ENCODE measurements at regions not wholly inside any gene's neighbourhood (a gene's known extent, or its start where the extent isn't known, plus 50 kb on each side); places are given as distances from the start of the nearest gene placed in this dataset.

GRCh38 chr5:4180703-4181102 lies 585.1 kb downstream of the IRX1 start:
- no peaks in the 10 kb centered on the region for H3F3A ChIP-seq (replicated peaks; ENCODE audit: low read depth)
- Mint-ChIP-seq H3K4me3 (no peak overlapping the region), H3K36me3 (ENCODE audit: low read depth) (peaks cover 7% of the 10 kb centered on the region; the same call in 2 of the 3 replicates), H3K9me3 (peaks cover 32% of the 10 kb centered on the region), H3K27ac (no peak overlapping the region), H3K27me3 (ENCODE audit: insufficient read depth, low read depth, poor library complexity) (no peaks in the 10 kb centered on the region), H3K4me1 (no peaks in the 10 kb centered on the region)
- H3K4me3 ChIP-seq: no peak overlapping the region
- H3K27me3 ChIP-seq (ENCODE audit: insufficient read depth): no peaks in the 10 kb centered on the region
- H4K20me1 ChIP-seq (replicated peaks; ENCODE audit: insufficient read depth): no peaks in the 10 kb centered on the region
- H2AFZ ChIP-seq: no peak overlapping the region
- no peak for DNase-seq (ENCODE audit: low spot score)
- no peak for ATAC-seq
- H3K4me2 ChIP-seq: no peak overlapping the region
- H3K4me1 ChIP-seq (ENCODE audit: insufficient read depth): no peaks in the 10 kb centered on the region
- H3K9me2 ChIP-seq (ENCODE audit: insufficient read depth): peaks cover 2% of the 10 kb centered on the region; the same call in 1 of the 2 replicates
- H3K36me3 ChIP-seq (ENCODE audit: insufficient read depth): no peaks in the 10 kb centered on the region
- H3K79me2 ChIP-seq (replicated peaks; ENCODE audit: insufficient read depth): no peaks in the 10 kb centered on the region
- H3K27ac ChIP-seq (ENCODE audit: low read depth): no peak overlapping the region
- TF ChIP-seq ETS1 (IDR thresholded peaks at IDR 0.05) (no peak), NANOG (IDR thresholded peaks at IDR 0.05; ENCODE audit: borderline replicate concordance) (no peak), ZNF114 (CRISPR knock-in tag; IDR thresholded peaks at IDR 0.05) (no peak), JUNB (IDR thresholded peaks at IDR 0.05; ENCODE audit: unreplicated experiment) (no peak)
- TF ChIP-seq, protein P1, sequence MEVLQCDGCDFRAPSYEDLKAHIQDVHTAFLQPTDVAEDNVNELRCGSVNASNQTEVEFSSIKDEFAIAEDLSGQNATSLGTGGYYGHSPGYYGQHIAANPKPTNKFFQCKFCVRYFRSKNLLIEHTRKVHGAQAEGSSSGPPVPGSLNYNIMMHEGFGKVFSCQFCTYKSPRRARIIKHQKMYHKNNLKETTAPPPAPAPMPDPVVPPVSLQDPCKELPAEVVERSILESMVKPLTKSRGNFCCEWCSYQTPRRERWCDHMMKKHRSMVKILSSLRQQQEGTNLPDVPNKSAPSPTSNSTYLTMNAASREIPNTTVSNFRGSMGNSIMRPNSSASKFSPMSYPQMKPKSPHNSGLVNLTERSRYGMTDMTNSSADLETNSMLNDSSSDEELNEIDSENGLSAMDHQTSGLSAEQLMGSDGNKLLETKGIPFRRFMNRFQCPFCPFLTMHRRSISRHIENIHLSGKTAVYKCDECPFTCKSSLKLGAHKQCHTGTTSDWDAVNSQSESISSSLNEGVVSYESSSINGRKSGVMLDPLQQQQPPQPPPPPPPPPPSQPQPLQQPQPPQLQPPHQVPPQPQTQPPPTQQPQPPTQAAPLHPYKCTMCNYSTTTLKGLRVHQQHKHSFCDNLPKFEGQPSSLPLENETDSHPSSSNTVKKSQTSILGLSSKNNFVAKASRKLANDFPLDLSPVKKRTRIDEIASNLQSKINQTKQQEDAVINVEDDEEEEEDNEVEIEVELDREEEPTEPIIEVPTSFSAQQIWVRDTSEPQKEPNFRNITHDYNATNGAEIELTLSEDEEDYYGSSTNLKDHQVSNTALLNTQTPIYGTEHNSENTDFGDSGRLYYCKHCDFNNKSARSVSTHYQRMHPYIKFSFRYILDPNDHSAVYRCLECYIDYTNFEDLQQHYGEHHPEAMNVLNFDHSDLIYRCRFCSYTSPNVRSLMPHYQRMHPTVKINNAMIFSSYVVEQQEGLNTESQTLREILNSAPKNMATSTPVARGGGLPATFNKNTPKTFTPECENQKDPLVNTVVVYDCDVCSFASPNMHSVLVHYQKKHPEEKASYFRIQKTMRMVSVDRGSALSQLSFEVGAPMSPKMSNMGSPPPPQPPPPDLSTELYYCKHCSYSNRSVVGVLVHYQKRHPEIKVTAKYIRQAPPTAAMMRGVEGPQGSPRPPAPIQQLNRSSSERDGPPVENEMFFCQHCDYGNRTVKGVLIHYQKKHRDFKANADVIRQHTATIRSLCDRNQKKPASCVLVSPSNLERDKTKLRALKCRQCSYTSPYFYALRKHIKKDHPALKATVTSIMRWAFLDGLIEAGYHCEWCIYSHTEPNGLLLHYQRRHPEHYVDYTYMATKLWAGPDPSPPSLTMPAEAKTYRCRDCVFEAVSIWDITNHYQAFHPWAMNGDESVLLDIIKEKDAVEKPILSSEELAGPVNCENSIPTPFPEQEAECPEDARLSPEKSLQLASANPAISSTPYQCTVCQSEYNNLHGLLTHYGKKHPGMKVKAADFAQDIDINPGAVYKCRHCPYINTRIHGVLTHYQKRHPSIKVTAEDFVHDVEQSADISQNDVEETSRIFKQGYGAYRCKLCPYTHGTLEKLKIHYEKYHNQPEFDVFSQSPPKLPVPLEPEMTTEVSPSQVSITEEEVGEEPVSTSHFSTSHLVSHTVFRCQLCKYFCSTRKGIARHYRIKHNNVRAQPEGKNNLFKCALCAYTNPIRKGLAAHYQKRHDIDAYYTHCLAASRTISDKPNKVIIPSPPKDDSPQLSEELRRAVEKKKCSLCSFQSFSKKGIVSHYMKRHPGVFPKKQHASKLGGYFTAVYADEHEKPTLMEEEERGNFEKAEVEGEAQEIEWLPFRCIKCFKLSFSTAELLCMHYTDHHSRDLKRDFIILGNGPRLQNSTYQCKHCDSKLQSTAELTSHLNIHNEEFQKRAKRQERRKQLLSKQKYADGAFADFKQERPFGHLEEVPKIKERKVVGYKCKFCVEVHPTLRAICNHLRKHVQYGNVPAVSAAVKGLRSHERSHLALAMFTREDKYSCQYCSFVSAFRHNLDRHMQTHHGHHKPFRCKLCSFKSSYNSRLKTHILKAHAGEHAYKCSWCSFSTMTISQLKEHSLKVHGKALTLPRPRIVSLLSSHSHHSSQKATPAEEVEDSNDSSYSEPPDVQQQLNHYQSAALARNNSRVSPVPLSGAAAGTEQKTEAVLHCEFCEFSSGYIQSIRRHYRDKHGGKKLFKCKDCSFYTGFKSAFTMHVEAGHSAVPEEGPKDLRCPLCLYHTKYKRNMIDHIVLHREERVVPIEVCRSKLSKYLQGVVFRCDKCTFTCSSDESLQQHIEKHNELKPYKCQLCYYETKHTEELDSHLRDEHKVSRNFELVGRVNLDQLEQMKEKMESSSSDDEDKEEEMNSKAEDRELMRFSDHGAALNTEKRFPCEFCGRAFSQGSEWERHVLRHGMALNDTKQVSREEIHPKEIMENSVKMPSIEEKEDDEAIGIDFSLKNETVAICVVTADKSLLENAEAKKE (CRISPR knock-in tag; IDR thresholded peaks at IDR 0.05): no peak
- TF ChIP-seq, protein P2, sequence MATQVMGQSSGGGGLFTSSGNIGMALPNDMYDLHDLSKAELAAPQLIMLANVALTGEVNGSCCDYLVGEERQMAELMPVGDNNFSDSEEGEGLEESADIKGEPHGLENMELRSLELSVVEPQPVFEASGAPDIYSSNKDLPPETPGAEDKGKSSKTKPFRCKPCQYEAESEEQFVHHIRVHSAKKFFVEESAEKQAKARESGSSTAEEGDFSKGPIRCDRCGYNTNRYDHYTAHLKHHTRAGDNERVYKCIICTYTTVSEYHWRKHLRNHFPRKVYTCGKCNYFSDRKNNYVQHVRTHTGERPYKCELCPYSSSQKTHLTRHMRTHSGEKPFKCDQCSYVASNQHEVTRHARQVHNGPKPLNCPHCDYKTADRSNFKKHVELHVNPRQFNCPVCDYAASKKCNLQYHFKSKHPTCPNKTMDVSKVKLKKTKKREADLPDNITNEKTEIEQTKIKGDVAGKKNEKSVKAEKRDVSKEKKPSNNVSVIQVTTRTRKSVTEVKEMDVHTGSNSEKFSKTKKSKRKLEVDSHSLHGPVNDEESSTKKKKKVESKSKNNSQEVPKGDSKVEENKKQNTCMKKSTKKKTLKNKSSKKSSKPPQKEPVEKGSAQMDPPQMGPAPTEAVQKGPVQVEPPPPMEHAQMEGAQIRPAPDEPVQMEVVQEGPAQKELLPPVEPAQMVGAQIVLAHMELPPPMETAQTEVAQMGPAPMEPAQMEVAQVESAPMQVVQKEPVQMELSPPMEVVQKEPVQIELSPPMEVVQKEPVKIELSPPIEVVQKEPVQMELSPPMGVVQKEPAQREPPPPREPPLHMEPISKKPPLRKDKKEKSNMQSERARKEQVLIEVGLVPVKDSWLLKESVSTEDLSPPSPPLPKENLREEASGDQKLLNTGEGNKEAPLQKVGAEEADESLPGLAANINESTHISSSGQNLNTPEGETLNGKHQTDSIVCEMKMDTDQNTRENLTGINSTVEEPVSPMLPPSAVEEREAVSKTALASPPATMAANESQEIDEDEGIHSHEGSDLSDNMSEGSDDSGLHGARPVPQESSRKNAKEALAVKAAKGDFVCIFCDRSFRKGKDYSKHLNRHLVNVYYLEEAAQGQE (IDR thresholded peaks at IDR 0.05; ENCODE audit: unreplicated experiment): no peak

All from GM23338 (cell line).